Right ventricle myocardium superior (tissue), 1 donor: ENCODE measurements at regions not wholly inside any gene's neighbourhood (a gene's known extent, or its start where the extent isn't known, plus 50 kb on each side); places are given as distances from the start of the nearest gene placed in this dataset.

Experiments used
- ATAC-seq: fragments of 200-7000 bp; cut with Tn5 transposase; one replicate; pipeline ENCODE4 v1.9.1; 2020; ENCODE audit warnings: mild to moderate bottlenecking; ENCODE audit not compliant: poor library complexity
- DNase-seq: peaks from one replicate; pipeline ENCODE4 v3.0.0-alpha.2; 2020
- intact Hi-C: fragments of 100-400 bp; cut with DNase I; formaldehyde crosslinking; loops from one replicate; pipeline ENCODE4 v1.11.2; 2022
- donor health status: DM: no; HTN: yes; CAD: no; lungs with severe emphysema.

GRCh38 chr5:136720674-136721073 lies 355.3 kb upstream of the TRPC7 start:
- no peak for ATAC-seq
- intact Hi-C loops: no loop called here
- no peak for DNase-seq

GRCh38 chr5:136717917-136718316 lies 352.6 kb upstream of the TRPC7 start:
- DNase-seq (no peak), ATAC-seq (no peak)
- intact Hi-C loops: no loop called here

GRCh38 chr5:136714286-136714685 lies 348.9 kb upstream of the TRPC7 start:
- no peak for ATAC-seq
- DNase-seq: no peak
- intact Hi-C loops: no loop called here

- DNase-seq: no peak
- no peak for ATAC-seq
- intact Hi-C loops: no loop called here
These were observed 347.3 kb upstream of the TRPC7 start for GRCh38 chr5:136712628-136713027.

GRCh38 chr5:136710834-136711233 lies 345.5 kb upstream of the TRPC7 start:
- intact Hi-C loops: no loop called here
- no peak for ATAC-seq
- no peak for DNase-seq

- ATAC-seq: no peak
- no peak for DNase-seq
- intact Hi-C loops: no loop called here
These were observed 338.4 kb upstream of the TRPC7 start for GRCh38 chr5:136703706-136704105.

GRCh38 chr5:136703036-136703435 lies 337.7 kb upstream of the TRPC7 start:
- no peak for ATAC-seq
- DNase-seq: no peak
- intact Hi-C loops: no loop called here

- intact Hi-C loops: no loop called here
- DNase-seq (no peak), ATAC-seq (no peak)
These were observed 335.8 kb upstream of the TRPC7 start for GRCh38 chr5:136701191-136701590.

GRCh38 chr5:136699651-136700050 lies 334.3 kb upstream of the TRPC7 start:
- ATAC-seq (no peak), DNase-seq (no peak)
- intact Hi-C loops: no loop called here

- intact Hi-C loops: no loop called here
- no peak for DNase-seq
- no peak for ATAC-seq
These were observed 333.6 kb upstream of the TRPC7 start for GRCh38 chr5:136698970-136699369.

- intact Hi-C loops: no loop called here
- DNase-seq (no peak), ATAC-seq (no peak)
These were observed 328.9 kb upstream of the TRPC7 start for GRCh38 chr5:136694258-136694657.

- DNase-seq (no peak), ATAC-seq (no peak)
- intact Hi-C loops: loop anchor here (10.0 kb wide), 1 partner anchor 435 kb away; no protein-coding TSS in a partner anchor
These were observed 324.2 kb upstream of the TRPC7 start for GRCh38 chr5:136689552-136689951.

GRCh38 chr5:136686192-136686872 lies 321.0 kb upstream of the TRPC7 start:
- no peak for ATAC-seq
- DNase-seq: no peak
- intact Hi-C loops: loop anchor here (10.0 kb wide), 1 partner anchor 432 kb away; no protein-coding TSS in a partner anchor

GRCh38 chr5:136682986-136683385 lies 317.6 kb upstream of the TRPC7 start:
- ATAC-seq (no peak), DNase-seq (no peak)
- intact Hi-C loops: loop anchor here (10.0 kb wide), 1 partner anchor 428 kb away; no protein-coding TSS in a partner anchor

GRCh38 chr5:136679233-136679632 lies 313.9 kb upstream of the TRPC7 start:
- intact Hi-C loops: no loop called here
- DNase-seq (no peak), ATAC-seq (no peak)

- no peak for DNase-seq
These were observed 311.9 kb upstream of the TRPC7 start for GRCh38 chr5:136677217-136677616.

GRCh38 chr5:136676685-136677084 lies 311.3 kb upstream of the TRPC7 start:
- intact Hi-C loops: no loop called here
- no peak for ATAC-seq
- no peak for DNase-seq

More at GRCh38 chr5:136677217-136677616, 311.9 kb upstream of the TRPC7 start:
- ATAC-seq: no peak
- intact Hi-C loops: no loop called here

GRCh38 chr5:136675769-136676168 lies 310.4 kb upstream of the TRPC7 start:
- intact Hi-C loops: no loop called here
- DNase-seq (no peak), ATAC-seq (no peak)

- intact Hi-C loops: no loop called here
- ATAC-seq (peak; percentile 75), DNase-seq (no peak)
These were observed 308.8 kb upstream of the TRPC7 start for GRCh38 chr5:136674178-136674577.

- intact Hi-C loops: no loop called here
- no peak for DNase-seq
- ATAC-seq: no peak
These were observed 302.4 kb upstream of the TRPC7 start for GRCh38 chr5:136667789-136668188.
